CD14-positive monocyte (primary cell): ENCODE measurements at regions not wholly inside any gene's neighbourhood (a gene's known extent, or its start where the extent isn't known, plus 50 kb on each side); places are given as distances from the start of the nearest gene placed in this dataset.

Source experiments
- DNase-seq, 3 donors: peaks; one replicate each; pipeline ENCODE4 v3.0.0-alpha.2; 2011 to 2022
- H2AFZ ChIP-seq: 2 replicates; pipeline ENCODE4 v1.6.0; 2012; ENCODE audit warnings: mild to moderate bottlenecking, low read depth, low read length, inconsistent platforms; ENCODE audit not compliant: insufficient read depth, poor library complexity, severe bottlenecking
- H3K27ac ChIP-seq, 2 donors: 1 replicate in 1 of 2; 2 replicates in 1 of 2; pipeline ENCODE4 v1.5.1; 2012 to 2013; ENCODE audit warnings: low read length in 2 of 2, control low read depth in 1 of 2, inconsistent platforms in 1 of 2, low read depth in 1 of 2, mild to moderate bottlenecking in 1 of 2
- H3K27me3 ChIP-seq, 2 donors: one replicate each; pipeline versions ENCODE4 v1.6.0 to v1.6.1; 2011 to 2013; ENCODE audit warnings: low read length in 2 of 2; ENCODE audit not compliant: control insufficient read depth in 2 of 2, insufficient read depth in 2 of 2
- H3K36me3 ChIP-seq, 2 donors: replicated peaks in 1 of 2; 1 replicate in 1 of 2; 2 replicates in 1 of 2; pipeline versions ENCODE4 v1.5.1 to v1.6.1; 2012 to 2013; ENCODE audit warnings: low read length in 2 of 2, control low read depth in 1 of 2, inconsistent platforms in 1 of 2, mild to moderate bottlenecking in 1 of 2; ENCODE audit not compliant: insufficient read depth in 2 of 2, control insufficient read depth in 1 of 2
- H3K4me1 ChIP-seq, 2 donors: 1 replicate in 1 of 2; 2 replicates in 1 of 2; pipeline versions ENCODE4 v1.5.1 to v1.6.1; 2012 to 2013; ENCODE audit warnings: low read length in 2 of 2, control low read depth in 1 of 2, inconsistent platforms in 1 of 2, mild to moderate bottlenecking in 1 of 2, moderate library complexity in 1 of 2; ENCODE audit not compliant: insufficient read depth in 2 of 2, control insufficient read depth in 1 of 2
- H3K4me2 ChIP-seq: replicated peaks from 2 replicates; pipeline ENCODE3; 2012; ENCODE audit warnings: low read length, moderate library complexity, mild to moderate bottlenecking; ENCODE audit not compliant: poor library complexity, severe bottlenecking; ENCODE audit errors: extremely low read depth
- H3K4me3 ChIP-seq, 3 experiments: fragments of 200-600 bp in 1 of 3; sonication (generic) in 1 of 3; replicated peaks in 1 of 3; 1 replicate in 2 of 3; 2 replicates in 1 of 3; pipeline ENCODE4 v1.5.1; 2011 to 2013; ENCODE audit warnings: low read length in 3 of 3, mild to moderate bottlenecking in 3 of 3, control low read depth in 2 of 3, low read depth in 2 of 3, inconsistent platforms in 1 of 3, moderate library complexity in 1 of 3
- H3K79me2 ChIP-seq: 2 replicates; pipeline ENCODE4 v1.6.0; 2012; ENCODE audit warnings: mild to moderate bottlenecking, control low read depth, inconsistent platforms, low read length, moderate library complexity; ENCODE audit not compliant: insufficient read depth
- H3K9ac ChIP-seq: 2 replicates; pipeline ENCODE4 v1.6.0; 2017; ENCODE audit warnings: low read length, mild to moderate bottlenecking; ENCODE audit not compliant: insufficient read depth, poor library complexity, severe bottlenecking
- H3K9me3 ChIP-seq, 2 donors: replicated peaks in 1 of 2; 1 replicate in 1 of 2; 2 replicates in 1 of 2; pipeline versions ENCODE4 v1.5.1 to v1.6.1; 2012 to 2013; ENCODE audit warnings: low read length in 2 of 2, control low read depth in 1 of 2; ENCODE audit not compliant: control insufficient read depth in 1 of 2, insufficient read depth in 1 of 2
- H4K20me1 ChIP-seq: 2 replicates; pipeline ENCODE4 v1.6.0; 2012; ENCODE audit warnings: mild to moderate bottlenecking, low read length, control low read depth, moderate library complexity; ENCODE audit not compliant: insufficient read depth
- H3K27ac Mint-ChIP-seq, 7 donors: one replicate each; pipeline ENCODE4 v1.8.0; 2020; ENCODE audit warnings: mild to moderate bottlenecking in 7 of 7, mixed read lengths in 7 of 7, moderate library complexity in 6 of 7, inconsistent platforms in 2 of 7
- H3K27me3 Mint-ChIP-seq, 3 donors: one replicate each; pipeline ENCODE4 v1.8.0; 2021 to 2022; ENCODE audit warnings: low read depth in 3 of 3, mild to moderate bottlenecking in 3 of 3, mixed read lengths in 3 of 3, moderate library complexity in 3 of 3, inconsistent platforms in 1 of 3
- H3K36me3 Mint-ChIP-seq, 2 donors: one replicate each; pipeline ENCODE4 v1.8.0; 2020; ENCODE audit warnings: mixed read lengths in 2 of 2, inconsistent platforms in 1 of 2, mild to moderate bottlenecking in 1 of 2
- H3K4me1 Mint-ChIP-seq: one replicate; pipeline ENCODE4 v1.8.0; 2020; ENCODE audit warnings: mild to moderate bottlenecking, mixed read lengths
- H3K4me3 Mint-ChIP-seq, 2 donors: one replicate each; pipeline ENCODE4 v1.8.0; 2020; ENCODE audit warnings: mild to moderate bottlenecking in 2 of 2, mixed read lengths in 2 of 2, moderate library complexity in 1 of 2
- H3K9me3 Mint-ChIP-seq, 7 donors: one replicate each; pipeline ENCODE4 v1.8.0; 2020 to 2022; ENCODE audit warnings: mixed read lengths in 7 of 7, mild to moderate bottlenecking in 6 of 7, moderate library complexity in 6 of 7, inconsistent platforms in 2 of 7
- WGBS: methylation state at CpG from one replicate; pipeline ENCODE4 v1.1.5; 2013; ENCODE audit warnings: missing lambda C conversion rate; ENCODE audit not compliant: insufficient coverage; 5-methylcytosine and 5-hydroxymethylcytosine counted together
- intact Hi-C, 2 donors: fragments of 100-400 bp; cut with micrococcal nuclease; formaldehyde crosslinking; loops; one replicate each; pipeline versions ENCODE4 v1.15.0 to v1.15.1; 2023
- TF ChIP-seq, protein P1 (sequence below): fragments of 200-600 bp; IDR thresholded peaks from one replicate; pipeline ENCODE4 v1.8.0; 2022; ENCODE audit warnings: antibody characterized with exemption, mild to moderate bottlenecking

GRCh38 chr2:2941205-2941604 lies 436.4 kb downstream of the EIPR1 start:
- no peak overlapping the region for H3K4me3 ChIP-seq
- no peak overlapping the region for H2AFZ ChIP-seq
- no peaks in the 10 kb centered on the region for H3K27me3 ChIP-seq
- no peak overlapping the region for H3K9ac ChIP-seq
- Mint-ChIP-seq H3K4me1 (no peaks in the 10 kb centered on the region), H3K27me3 (peaks cover 0 to 1% (median 0%) of the 10 kb centered on the region in 3 donors), H3K36me3 (no peaks in the 10 kb centered on the region), H3K27ac (no peak overlapping the region), H3K9me3 (peaks cover 17 to 48% (median 33%) of the 10 kb centered on the region in 7 donors), H3K4me3 (no peak overlapping the region)
- TF ChIP-seq, protein P1, sequence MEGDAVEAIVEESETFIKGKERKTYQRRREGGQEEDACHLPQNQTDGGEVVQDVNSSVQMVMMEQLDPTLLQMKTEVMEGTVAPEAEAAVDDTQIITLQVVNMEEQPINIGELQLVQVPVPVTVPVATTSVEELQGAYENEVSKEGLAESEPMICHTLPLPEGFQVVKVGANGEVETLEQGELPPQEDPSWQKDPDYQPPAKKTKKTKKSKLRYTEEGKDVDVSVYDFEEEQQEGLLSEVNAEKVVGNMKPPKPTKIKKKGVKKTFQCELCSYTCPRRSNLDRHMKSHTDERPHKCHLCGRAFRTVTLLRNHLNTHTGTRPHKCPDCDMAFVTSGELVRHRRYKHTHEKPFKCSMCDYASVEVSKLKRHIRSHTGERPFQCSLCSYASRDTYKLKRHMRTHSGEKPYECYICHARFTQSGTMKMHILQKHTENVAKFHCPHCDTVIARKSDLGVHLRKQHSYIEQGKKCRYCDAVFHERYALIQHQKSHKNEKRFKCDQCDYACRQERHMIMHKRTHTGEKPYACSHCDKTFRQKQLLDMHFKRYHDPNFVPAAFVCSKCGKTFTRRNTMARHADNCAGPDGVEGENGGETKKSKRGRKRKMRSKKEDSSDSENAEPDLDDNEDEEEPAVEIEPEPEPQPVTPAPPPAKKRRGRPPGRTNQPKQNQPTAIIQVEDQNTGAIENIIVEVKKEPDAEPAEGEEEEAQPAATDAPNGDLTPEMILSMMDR = no peak
- H3K27ac ChIP-seq = no peak overlapping the region
- intact Hi-C loops = no loop called here
- no peak for DNase-seq
- peaks cover 37 to 69% of the 10 kb centered on the region in 2 donors for H3K9me3 ChIP-seq
- H4K20me1 ChIP-seq = no peaks in the 10 kb centered on the region
- H3K4me2 ChIP-seq = no peak overlapping the region
- no peaks in the 10 kb centered on the region for H3K79me2 ChIP-seq
- H3K4me1 ChIP-seq = no peaks in the 10 kb centered on the region
- 78% methylated on average over 15 of the region's 15 CpGs for WGBS
- H3K36me3 ChIP-seq = no peaks in the 10 kb centered on the region

DNA sequence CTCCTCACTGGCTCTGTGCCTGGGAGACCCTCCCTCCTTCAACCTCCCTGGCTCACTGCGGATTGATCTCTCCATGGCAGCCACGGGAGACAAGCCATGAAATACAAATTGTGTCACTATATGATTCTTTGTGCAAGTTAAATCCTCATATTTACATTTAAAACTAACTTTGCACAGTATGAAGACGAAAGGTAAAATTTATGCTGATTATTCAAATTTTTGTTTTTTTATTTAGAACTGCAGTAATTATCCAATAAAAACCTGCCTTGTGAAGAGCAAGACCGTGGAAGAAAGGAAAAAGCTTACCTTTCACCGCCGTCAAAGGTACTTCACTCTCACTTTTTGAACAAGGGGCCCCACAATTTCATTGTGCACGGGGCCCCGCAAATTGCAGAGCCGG lies 436.9 kb downstream of the EIPR1 start:
- Histone ChIP-seq H3K9me3 (peaks cover 42 to 74% of the 10 kb centered on the region in 2 donors), H3K36me3 (no peaks in the 10 kb centered on the region), H3K4me1 (no peaks in the 10 kb centered on the region), H3K4me3 (no peak overlapping the region), H2AFZ (no peak overlapping the region), H3K27ac (no peak overlapping the region), H3K4me2 (no peak overlapping the region), H4K20me1 (no peaks in the 10 kb centered on the region), H3K27me3 (no peaks in the 10 kb centered on the region), H3K9ac (no peak overlapping the region), H3K79me2 (no peaks in the 10 kb centered on the region)
- TF ChIP-seq, protein P1 = no peak
- H3K4me3 Mint-ChIP-seq = no peak overlapping the region
- WGBS = 90% methylated on average over 2 of the region's 9 CpGs
- DNase-seq = no peak
- intact Hi-C loops = no loop called here
- no peaks in the 10 kb centered on the region for H3K36me3 Mint-ChIP-seq
- peaks cover 0 to 1% (median 0%) of the 10 kb centered on the region in 3 donors for H3K27me3 Mint-ChIP-seq
- peaks cover 17 to 51% (median 37%) of the 10 kb centered on the region in 7 donors for H3K9me3 Mint-ChIP-seq
- H3K27ac Mint-ChIP-seq = no peak overlapping the region
- no peaks in the 10 kb centered on the region for H3K4me1 Mint-ChIP-seq
